ENCODE measurements at regions not wholly inside any gene's neighbourhood (a gene's known extent, or its start where the extent isn't known, plus 50 kb on each side); places are given as distances from the start of the nearest gene placed in this dataset.

- H3K4me1 ChIP-seq (ENCODE audit: control insufficient read depth, insufficient read depth, low read length), result no peaks in the 10 kb centered on the region
- H3K9ac ChIP-seq (ENCODE audit: control insufficient read depth, insufficient read depth, low read length), result no peak overlapping the region
- TF ChIP-seq RAD21 (IDR thresholded peaks at IDR 0.05; ENCODE audit: insufficient read depth, low read depth, low read length) (no peak), JUND (IDR thresholded peaks at IDR 0.05; ENCODE audit: low read depth, low read length) (no peak), IKZF2 (IDR thresholded peaks at IDR 0.05) (no peak), EP300 (IDR thresholded peaks at IDR 0.05; ENCODE audit: borderline replicate concordance in 1 of 2, control insufficient read depth in 1 of 2, low read depth in 2 of 2, low read length in 2 of 2) (no peak), E2F4 (IDR thresholded peaks at IDR 0.05; ENCODE audit: low read depth, low read length) (no peak), ZNF217 (IDR thresholded peaks at IDR 0.05) (no peak), STAT3 (IDR thresholded peaks at IDR 0.05; ENCODE audit: low read depth, low read length) (no peak), ATF3 (IDR thresholded peaks at IDR 0.05; ENCODE audit: borderline replicate concordance, extremely low read depth, low read depth, low read length) (no peak), NFXL1 (IDR thresholded peaks at IDR 0.05; ENCODE audit: borderline replicate concordance) (no peak), E2F8 (IDR thresholded peaks at IDR 0.05; ENCODE audit: low read depth, partially characterized antibody) (no peak), ATF2 (IDR thresholded peaks at IDR 0.05; ENCODE audit: low read length) (no peak), TAF1 (IDR thresholded peaks at IDR 0.05; ENCODE audit: borderline replicate concordance, low read depth, low read length) (no peak), WRNIP1 (IDR thresholded peaks at IDR 0.05; ENCODE audit: borderline replicate concordance, low read depth, low read length) (no peak), BRCA1 (IDR thresholded peaks at IDR 0.05; ENCODE audit: low read depth, low read length) (no peak)
- FAIRE-seq, result no peak
- no peak overlapping the region for H2AFZ ChIP-seq (ENCODE audit: control insufficient read depth, low read depth, low read length)
- ChIA-PET SMC1A (ENCODE audit: uncharacterized antibody, unreplicated experiment) (no interaction called here), RAD21 (ENCODE audit: unreplicated experiment) (no interaction called here), POLR2A (no interaction called here), CTCF (no interaction called here)
- H3K9me3 ChIP-seq (replicated peaks; ENCODE audit: control insufficient read depth, insufficient read depth, low read length), result no peaks in the 10 kb centered on the region; the same call in 2 of the 3 replicates
- no peaks in the 10 kb centered on the region for H3K79me2 ChIP-seq (ENCODE audit: control insufficient read depth, insufficient read depth, low read length)
- 15% methylated on average over 4 of the region's 4 CpGs for WGBS (ENCODE audit: insufficient coverage, insufficient replicate concordance, low lambda C conversion rate, missing lambda C conversion rate)
- no peaks in the 10 kb centered on the region for H3K36me3 ChIP-seq (ENCODE audit: control insufficient read depth in 2 of 2, insufficient read depth in 2 of 2, low read length in 1 of 2)
- H3K4me3 ChIP-seq, result no peak overlapping the region
- ATAC-seq, result no peak
- no TSS peak for BruUV-seq (replicated peaks)
- in situ Hi-C loops (cut with MboI), result no loop called here
- H4K20me1 ChIP-seq (ENCODE audit: control insufficient read depth, insufficient read depth), result no peaks in the 10 kb centered on the region
- DNase-seq (ENCODE audit: low read depth, low spot score), result no peak
- no peak overlapping the region for H3K27ac ChIP-seq (ENCODE audit: control insufficient read depth, insufficient read depth)
- no peak overlapping the region for H3K4me2 ChIP-seq (ENCODE audit: control insufficient read depth, insufficient read depth)
- intact Hi-C loops (cut with micrococcal nuclease; ENCODE audit: unreplicated experiment), result no loop called here
- H3K27me3 ChIP-seq (replicated peaks in 1 of 2; ENCODE audit: control insufficient read depth in 2 of 2, insufficient read depth in 2 of 2, low read length in 1 of 2), result no peaks in the 10 kb centered on the region
These were observed 61.4 kb upstream of the RUFY1 start for GRCh38 chr5:179488975-179489374.
